HEK293T (cell line): ENCODE measurements at regions not wholly inside any gene's neighbourhood (a gene's known extent, or its start where the extent isn't known, plus 50 kb on each side); places are given as distances from the start of the nearest gene placed in this dataset.

Experiments
- CTCF ChIA-PET: fragments of 350-600 bp; formaldehyde crosslinking; extraction: SDS; loops from one replicate; lab custom pipeline; 2021; ENCODE audit warnings: antibody characterized with exemption, inconsistent platforms; lab: Yijun Ruan, JAX
- POLR2A ChIA-PET: fragments of 350-600 bp; formaldehyde crosslinking; extraction: SDS; loops from one replicate; lab custom pipeline; 2020; ENCODE audit warnings: antibody characterized with exemption, inconsistent platforms; lab: Yijun Ruan, JAX
- DNase-seq: peaks from one replicate; pipeline ENCODE4 v3.0.0; 2012; ENCODE audit warnings: mixed read lengths; ENCODE audit errors: extremely low spot score
- ARNT ChIP-seq: fragments of 450-650 bp; IDR thresholded peaks from 2 replicates; pipeline ENCODE4 v1.6.1; 2017; ENCODE audit warnings: mild to moderate bottlenecking
- BHLHE40 ChIP-seq: fragments of 450-650 bp; IDR thresholded peaks from 2 replicates; pipeline ENCODE4 v1.6.1; 2016; ENCODE audit warnings: mild to moderate bottlenecking, moderate library complexity, borderline replicate concordance
- CTBP1 ChIP-seq: fragments of 450-650 bp; IDR thresholded peaks from 2 replicates; pipeline ENCODE4 v1.6.1; 2016; ENCODE audit warnings: borderline replicate concordance
- ELF4 ChIP-seq: fragments of 450-650 bp; IDR thresholded peaks from 2 replicates; pipeline ENCODE4 v1.6.1; 2017; ENCODE audit warnings: antibody characterized with exemption
- FOXA1 ChIP-seq: fragments of 450-650 bp; IDR thresholded peaks from 2 replicates; pipeline ENCODE4 v1.6.1; 2016; ENCODE audit warnings: mild to moderate bottlenecking
- FOXK2 ChIP-seq: fragments of 450-650 bp; IDR thresholded peaks from 2 replicates; pipeline ENCODE4 v1.6.1; 2016; ENCODE audit warnings: mild to moderate bottlenecking
- FOXM1 ChIP-seq: fragments of 450-650 bp; IDR thresholded peaks from 2 replicates; pipeline ENCODE4 v1.6.1; 2017; ENCODE audit warnings: mild to moderate bottlenecking, borderline replicate concordance
- HDGF ChIP-seq: fragments of 450-650 bp; IDR thresholded peaks from 2 replicates; pipeline ENCODE4 v1.6.1; 2017; ENCODE audit warnings: antibody characterized with exemption, borderline replicate concordance
- L3MBTL2 ChIP-seq: fragments of 450-650 bp; conservative IDR thresholded peaks from 2 replicates; pipeline ENCODE4 v1.6.1; 2016; ENCODE audit warnings: mild to moderate bottlenecking
- LEF1 ChIP-seq: fragments of 450-650 bp; IDR thresholded peaks from 2 replicates; pipeline ENCODE4 v1.6.1; 2017; ENCODE audit warnings: mild to moderate bottlenecking, borderline replicate concordance
- NFRKB ChIP-seq: fragments of 450-650 bp; IDR thresholded peaks from 2 replicates; pipeline ENCODE4 v1.6.1; 2016; ENCODE audit warnings: mild to moderate bottlenecking, moderate library complexity
- SP1 ChIP-seq: fragments of 450-650 bp; IDR thresholded peaks from 2 replicates; pipeline ENCODE4 v1.6.1; 2017
- SUZ12 ChIP-seq: fragments of 450-650 bp; IDR thresholded peaks from 2 replicates; pipeline ENCODE4 v1.6.1; 2016; ENCODE audit warnings: mild to moderate bottlenecking
- TARDBP ChIP-seq: fragments of 450-650 bp; IDR thresholded peaks from 2 replicates; pipeline ENCODE4 v1.6.1; 2016
- ZNF384 ChIP-seq: fragments of 450-650 bp; IDR thresholded peaks from 2 replicates; pipeline ENCODE4 v1.6.1; 2016
- TF ChIP-seq, protein P1 (sequence below): fragments of 450-650 bp; IDR thresholded peaks from 2 replicates; pipeline ENCODE4 v1.6.1; 2016

DNA sequence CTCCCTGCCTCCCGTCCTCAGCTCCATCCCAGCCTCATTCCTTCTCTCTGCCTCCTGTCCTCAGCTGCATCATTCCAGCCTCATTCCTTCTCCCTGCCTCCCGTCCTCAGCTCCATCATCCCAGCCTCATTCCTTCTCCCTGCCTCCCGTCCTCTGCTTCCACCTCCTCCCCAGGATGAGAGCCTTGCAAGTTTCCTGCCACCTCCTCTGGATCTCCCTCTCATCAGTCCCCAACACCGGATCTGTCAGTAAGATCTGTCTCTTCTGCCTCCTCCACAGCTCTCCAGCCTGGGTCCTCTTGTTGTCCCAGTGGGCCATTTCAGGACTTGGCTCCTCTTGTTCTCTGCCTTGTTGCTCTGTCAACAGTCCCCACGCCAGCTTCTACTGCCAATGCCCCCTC is 130.9 kb downstream of the NDUFA10 start:
- DNase-seq, result no peak
- ChIA-PET CTCF (no interaction called here), POLR2A (no interaction called here)
- TF ChIP-seq FOXK2, result no peak
- TF ChIP-seq CTBP1, result no peak
- TF ChIP-seq FOXM1, result no peak
- no peak for TF ChIP-seq ARNT
- TF ChIP-seq ELF4, result no peak
- no peak for TF ChIP-seq FOXA1
- no peak for TF ChIP-seq LEF1
- TF ChIP-seq, protein P1, sequence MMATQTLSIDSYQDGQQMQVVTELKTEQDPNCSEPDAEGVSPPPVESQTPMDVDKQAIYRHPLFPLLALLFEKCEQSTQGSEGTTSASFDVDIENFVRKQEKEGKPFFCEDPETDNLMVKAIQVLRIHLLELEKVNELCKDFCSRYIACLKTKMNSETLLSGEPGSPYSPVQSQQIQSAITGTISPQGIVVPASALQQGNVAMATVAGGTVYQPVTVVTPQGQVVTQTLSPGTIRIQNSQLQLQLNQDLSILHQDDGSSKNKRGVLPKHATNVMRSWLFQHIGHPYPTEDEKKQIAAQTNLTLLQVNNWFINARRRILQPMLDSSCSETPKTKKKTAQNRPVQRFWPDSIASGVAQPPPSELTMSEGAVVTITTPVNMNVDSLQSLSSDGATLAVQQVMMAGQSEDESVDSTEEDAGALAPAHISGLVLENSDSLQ, result no peak
- no peak for TF ChIP-seq L3MBTL2
- TF ChIP-seq TARDBP, result no peak
- no peak for TF ChIP-seq ZNF384
- TF ChIP-seq HDGF, result no peak
- TF ChIP-seq NFRKB, result no peak
- no peak for TF ChIP-seq SP1

DNA sequence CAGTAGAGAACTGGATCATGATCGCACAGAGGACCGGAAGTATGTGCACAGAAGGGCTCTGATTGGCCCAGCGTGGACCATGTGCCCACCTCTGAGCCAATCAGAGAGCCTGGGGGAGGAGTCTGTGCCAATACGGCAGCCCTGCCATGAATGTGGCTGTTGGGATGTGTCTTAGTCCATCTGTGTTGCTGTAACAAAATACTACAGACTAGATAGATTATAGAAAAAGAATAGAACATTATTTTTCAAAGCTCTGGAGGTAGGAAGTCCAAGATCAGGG is 132.0 kb downstream of the NDUFA10 start:
- CTCF ChIA-PET, result no interaction called here
- no peak for DNase-seq
- POLR2A ChIA-PET, result no interaction called here
- TF ChIP-seq HDGF (no peak), ZNF384 (no peak), L3MBTL2 (no peak), FOXM1 (no peak), FOXA1 (no peak), FOXK2 (no peak), CTBP1 (no peak), LEF1 (no peak), SP1 (no peak), ELF4 (no peak), NFRKB (no peak), TARDBP (no peak)
- TF ChIP-seq, protein P1, result no peak

DNA sequence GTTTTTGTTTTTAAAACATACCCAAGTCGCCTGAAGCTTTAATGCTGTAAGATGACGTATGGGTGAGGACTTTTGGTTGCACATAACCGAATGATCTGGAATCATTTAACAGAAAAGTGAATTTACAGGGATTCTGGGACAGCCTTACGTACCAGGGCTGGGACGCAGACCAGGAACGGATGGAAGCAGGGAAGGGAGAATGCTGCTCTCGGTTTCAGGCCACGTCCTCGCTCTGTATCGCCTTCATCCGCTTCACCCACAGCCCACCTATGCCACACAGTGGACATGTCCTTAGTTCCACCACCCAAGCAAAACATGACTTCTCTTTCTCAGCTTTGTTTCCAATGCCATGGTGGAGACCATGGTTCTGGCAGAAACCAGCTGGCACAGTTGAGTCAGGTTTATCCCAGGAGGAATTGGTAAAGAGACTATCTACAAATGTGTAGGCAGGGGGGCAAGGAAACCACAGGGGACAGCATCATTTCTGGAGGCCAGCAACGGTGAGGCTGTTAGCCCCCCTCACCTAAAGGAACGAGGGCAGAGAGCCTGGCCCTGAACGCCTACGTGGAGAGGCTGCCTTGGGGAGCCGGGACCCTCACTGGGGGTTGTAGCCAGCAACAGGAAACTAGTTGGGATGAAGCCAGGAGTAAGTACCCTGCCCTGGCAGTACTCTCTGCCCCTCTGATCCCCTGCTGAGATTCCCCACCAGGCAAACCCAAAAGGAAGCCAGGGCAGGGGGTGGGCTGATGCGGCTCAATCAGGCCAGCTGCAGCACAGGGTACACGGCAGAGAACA is 132.5 kb downstream of the NDUFA10 start:
- POLR2A ChIA-PET, result no interaction called here
- CTCF ChIA-PET, result no interaction called here
- no peak for TF ChIP-seq SUZ12
- TF ChIP-seq HDGF, result no peak
- no peak for TF ChIP-seq ELF4
- no peak for TF ChIP-seq NFRKB
- TF ChIP-seq, protein P1, result no peak
- TF ChIP-seq BHLHE40, result no peak
- no peak for TF ChIP-seq ARNT
- no peak for TF ChIP-seq FOXM1
- no peak for TF ChIP-seq TARDBP
- no peak for TF ChIP-seq ZNF384
- TF ChIP-seq L3MBTL2, result no peak
- TF ChIP-seq CTBP1, result no peak
- no peak for TF ChIP-seq FOXA1
- TF ChIP-seq SP1, result no peak
- no peak for TF ChIP-seq LEF1
- no peak for TF ChIP-seq FOXK2
- DNase-seq, result no peak

DNA sequence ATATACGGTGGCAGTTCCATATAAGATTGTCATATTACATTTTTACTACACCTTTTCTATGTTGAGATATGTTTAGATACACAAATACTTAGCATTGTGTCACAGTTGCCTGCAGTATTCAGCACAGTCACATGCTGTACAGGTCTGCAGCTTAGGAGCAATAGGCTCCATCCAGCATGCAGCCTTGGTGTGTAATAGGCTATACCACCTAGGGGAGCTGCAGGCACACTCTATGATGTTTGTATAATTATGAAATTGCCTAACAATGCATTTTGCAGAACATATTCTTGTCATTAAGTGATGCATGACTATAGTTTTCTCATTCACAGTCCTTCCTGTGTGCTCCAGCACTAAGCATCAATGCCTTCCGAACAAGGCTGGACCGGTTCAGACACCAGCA is 133.4 kb downstream of the NDUFA10 start:
- ChIA-PET POLR2A (no interaction called here), CTCF (no interaction called here)
- DNase-seq, result no peak
- TF ChIP-seq FOXM1 (no peak), ZNF384 (no peak), FOXK2 (no peak), HDGF (no peak), BHLHE40 (no peak), SP1 (no peak), LEF1 (no peak), TARDBP (no peak), NFRKB (no peak), L3MBTL2 (no peak), ELF4 (no peak), ARNT (no peak)
- TF ChIP-seq, protein P1, result no peak

DNA sequence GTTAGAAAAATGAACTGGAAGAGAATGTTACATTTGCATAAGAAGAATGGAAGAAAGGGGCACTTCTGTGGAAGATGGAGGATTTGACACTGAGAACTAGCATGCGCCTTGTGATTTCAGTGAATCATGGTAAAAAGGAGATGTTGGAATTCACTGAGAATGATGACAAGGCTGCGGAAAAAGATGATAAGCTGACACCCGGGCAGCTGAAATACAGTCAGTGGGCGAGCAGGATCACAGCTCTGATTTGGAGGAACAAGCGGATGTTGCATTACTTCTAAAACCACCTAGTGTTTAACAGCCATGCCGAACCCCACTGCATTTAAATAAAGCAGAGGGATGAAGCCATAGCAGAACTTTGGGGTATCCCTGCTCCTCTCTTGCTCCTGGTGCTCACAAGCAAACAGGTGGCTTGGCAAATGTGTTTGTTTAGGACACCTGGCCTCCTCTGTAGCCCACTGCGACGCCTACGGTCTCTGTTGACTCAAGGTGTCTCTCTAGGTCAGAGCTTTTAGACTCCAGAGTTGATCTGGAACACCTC is 134.9 kb downstream of the NDUFA10 start:
- no peak for TF ChIP-seq L3MBTL2
- no peak for TF ChIP-seq CTBP1
- TF ChIP-seq BHLHE40, result no peak
- no peak for TF ChIP-seq NFRKB
- TF ChIP-seq LEF1, result no peak
- no peak for TF ChIP-seq HDGF
- no peak for TF ChIP-seq ELF4
- no peak for TF ChIP-seq TARDBP
- TF ChIP-seq, protein P1, result no peak
- TF ChIP-seq FOXA1, result no peak
- no peak for TF ChIP-seq SUZ12
- TF ChIP-seq FOXK2, result no peak
- TF ChIP-seq ARNT, result no peak
- TF ChIP-seq FOXM1, result no peak
- POLR2A ChIA-PET, result no interaction called here
- no peak for DNase-seq
- CTCF ChIA-PET, result no interaction called here
